ENCODE measurements at regions not wholly inside any gene's neighbourhood (a gene's known extent, or its start where the extent isn't known, plus 50 kb on each side); places are given as distances from the start of the nearest gene placed in this dataset.
A peak's percentile ranks its signal among the peaks of the same experiment; 100 is the strongest.

DNA sequence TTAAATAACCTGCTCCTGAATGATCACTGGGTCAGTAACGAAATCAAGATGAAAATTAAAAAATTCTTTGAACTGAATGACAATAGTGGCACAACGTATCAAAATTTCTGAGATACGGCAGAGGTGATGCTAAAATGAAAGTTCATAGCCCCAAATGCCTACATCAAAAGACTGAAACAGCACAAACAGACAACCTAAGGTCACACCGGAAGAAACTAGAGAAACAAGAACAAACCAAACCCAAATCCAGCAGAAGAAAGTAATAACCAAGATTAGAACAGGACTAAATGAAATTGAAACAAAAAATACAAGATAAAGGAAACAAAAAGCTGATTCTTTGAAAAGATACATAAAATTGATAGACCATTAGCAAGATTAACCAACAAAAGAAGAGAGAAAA, 324.1 kb downstream of the RBM26 start:
- DNase-seq, result no peak

DNA sequence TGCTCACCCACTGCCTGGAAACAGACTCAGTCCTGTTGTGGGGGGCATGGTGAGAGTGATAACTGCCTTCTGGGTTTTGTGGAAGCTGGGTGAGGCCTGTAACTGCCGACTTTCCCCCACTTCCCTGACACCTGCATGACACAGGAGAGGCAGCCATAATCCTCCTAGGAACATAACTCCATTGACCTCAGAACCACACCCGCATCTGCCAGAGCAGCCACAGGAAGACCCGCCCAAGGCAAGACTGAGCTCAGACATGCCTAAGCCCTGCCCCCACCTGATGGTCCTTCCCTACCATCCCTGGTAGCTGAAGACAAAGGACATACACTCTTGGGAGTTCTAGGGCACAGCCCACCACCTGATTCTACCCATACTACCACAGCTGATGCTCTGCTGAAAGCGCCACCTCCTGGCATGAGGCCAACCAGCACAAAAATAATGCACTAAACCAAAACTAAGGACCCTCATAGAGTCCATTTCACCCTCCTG, 326.7 kb downstream of the RBM26 start:
- DNase-seq, result no peak

DNA sequence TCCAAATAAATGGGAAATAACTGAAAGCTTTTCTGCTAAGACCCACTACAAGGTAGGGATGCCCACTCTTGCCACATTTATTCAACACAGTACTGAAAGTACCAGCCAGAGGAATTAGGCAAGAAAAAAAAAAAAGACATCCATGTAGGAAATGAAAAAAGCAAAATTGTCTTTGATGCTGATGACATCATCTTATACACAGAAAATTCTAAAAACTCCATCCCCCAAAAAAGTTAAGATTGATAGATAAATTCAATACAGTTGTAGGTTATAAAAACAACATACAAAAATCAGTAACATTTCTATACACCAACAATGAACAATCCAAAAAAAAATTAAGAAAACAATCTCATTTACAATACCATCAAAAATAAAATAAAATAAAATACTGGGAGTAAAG, 330.4 kb downstream of the RBM26 start:
- no peak for DNase-seq

DNA sequence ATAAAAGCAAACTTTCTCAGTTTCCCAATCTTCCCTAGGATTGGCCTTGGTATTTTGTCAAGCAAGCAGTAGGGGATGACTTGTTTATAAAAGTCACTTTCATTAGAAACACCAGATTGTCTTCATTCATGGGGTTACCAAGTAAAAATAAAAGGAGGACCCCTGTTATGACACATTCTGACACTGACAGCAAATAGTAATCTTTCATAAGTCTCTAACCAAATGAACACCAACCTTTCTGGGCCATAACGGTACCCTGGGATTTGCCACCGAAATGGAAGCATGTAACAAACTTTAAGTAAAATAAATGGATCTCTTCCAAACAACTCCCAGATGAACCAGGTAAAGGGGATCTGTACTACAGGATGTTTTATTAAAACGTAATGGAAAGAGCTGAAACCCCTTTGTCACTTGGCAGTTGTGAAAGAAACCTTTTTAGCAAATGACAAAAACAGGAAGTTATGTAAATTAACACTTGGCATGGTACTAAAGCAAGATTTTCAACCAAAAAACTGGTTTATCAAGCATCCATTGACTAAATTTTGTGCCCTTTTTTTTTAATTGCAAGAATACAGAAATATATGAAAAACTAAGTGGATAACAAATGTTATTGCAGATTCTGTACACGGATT, 335.6 kb downstream of the RBM26 start:
- DNase-seq, result peak; percentile 65

DNA sequence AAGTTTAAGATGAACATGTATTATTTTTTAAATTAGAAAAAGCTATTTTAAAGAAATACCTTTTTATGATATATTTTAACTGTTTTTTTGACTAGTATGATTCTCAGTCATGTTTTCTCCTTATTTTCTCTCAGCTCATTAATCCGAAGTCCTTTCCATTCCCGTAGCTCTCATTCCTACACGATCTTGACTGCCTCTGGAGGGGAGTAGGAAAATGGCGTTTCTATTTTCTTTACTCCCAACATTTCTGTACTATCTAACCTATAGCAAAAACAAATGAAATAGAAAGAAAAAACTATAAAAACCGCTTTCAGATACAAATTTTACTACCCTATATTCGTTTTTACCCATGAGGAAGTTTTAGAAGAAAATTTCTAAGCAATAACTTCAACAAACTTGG, 343.8 kb downstream of the RBM26 start:
- DNase-seq, result no peak

DNA sequence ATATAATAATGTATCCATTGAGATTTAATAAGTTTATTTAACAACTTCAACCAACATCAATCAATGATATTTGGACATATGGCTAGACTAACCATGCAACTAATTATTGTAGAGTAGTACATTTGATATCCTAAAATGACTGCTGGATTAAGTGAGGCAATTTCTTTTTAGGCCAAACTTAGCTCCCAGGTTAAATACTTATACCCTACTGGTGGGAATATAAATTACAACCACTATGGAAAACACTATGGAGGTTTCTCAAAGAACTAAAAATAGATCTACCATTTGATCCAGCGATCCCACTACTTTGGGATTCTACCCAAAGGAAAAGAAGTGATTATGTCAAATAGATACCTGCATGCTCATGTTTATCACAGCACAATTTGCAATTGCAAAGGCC, 345.8 kb downstream of the RBM26 start:
- DNase-seq, result no peak

DNA sequence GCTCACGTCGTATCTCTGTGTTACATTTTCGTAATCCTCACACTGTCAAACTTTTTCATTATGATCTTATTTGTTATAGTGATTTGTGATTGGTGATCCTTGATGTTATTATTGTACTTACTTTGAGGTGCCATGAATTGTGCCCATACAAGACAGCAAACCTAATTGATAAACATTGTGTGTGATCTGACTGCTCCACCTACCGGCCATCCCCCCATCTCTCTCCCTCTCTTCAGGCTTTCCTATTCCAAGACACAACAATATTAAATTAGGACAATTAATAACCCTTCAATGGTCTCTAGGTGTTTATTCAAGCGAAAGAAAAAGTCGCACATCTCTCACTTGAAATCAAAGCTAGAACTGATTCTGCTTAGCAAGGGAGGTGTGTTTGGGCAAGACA, 349.3 kb downstream of the RBM26 start:
- DNase-seq, result no peak

DNA sequence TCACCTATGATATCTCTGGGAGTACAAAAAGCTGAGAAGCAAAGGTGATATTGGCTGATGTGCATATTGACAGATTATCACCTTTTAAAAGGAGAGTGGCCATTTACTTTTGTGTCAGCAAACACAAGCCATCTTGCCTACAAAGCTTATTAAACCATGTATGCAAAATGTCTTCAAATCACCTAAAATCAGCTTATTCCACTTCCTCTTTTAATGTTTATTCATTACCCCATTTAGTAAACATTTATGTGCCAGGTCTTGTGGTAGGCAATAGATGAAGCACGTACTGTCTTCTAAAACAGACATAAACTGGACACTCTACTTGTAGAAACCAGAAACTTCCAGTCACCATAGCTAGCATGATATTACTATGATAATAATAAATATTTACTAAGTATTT, 354.6 kb downstream of the RBM26 start:
- no peak for DNase-seq

DNA sequence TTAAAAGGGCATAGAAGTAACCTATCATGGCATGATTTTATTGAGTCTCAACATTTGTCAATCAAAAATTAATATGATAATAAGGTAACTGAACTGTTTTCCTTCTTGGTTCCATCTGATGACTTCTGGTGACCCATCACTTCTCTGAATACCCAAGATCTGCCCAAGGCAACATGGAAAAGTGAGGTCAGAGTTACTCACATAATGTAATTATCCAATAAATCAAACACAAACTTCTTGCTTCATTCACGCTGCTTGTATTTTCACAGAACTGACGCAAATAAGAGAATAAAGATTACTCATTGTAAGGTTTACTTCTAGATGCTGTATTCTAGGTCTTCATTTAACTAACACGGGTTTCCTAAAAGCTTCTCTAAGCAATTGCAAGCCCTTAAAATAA, 361.6 kb downstream of the RBM26 start:
- DNase-seq, result no peak

DNA sequence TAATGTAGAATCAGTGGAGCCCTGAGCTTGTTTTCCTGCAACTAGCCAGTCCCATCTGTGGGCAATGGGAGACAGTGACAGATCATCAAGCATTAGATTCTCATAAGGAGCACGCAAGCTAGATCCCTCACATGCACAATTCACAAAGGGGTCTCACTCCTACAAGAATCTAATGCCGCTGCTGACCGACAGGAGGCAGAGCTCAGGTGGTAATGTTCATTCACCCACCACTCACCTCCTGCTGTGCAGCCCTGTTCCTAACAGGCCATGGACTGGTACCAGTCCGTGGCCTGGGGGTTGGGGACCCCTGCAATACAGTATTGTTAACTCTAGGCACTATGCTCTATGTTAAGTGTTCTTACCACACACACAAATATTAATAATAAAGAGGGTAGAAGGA, 362.8 kb downstream of the RBM26 start:
- DNase-seq, result no peak

DNA sequence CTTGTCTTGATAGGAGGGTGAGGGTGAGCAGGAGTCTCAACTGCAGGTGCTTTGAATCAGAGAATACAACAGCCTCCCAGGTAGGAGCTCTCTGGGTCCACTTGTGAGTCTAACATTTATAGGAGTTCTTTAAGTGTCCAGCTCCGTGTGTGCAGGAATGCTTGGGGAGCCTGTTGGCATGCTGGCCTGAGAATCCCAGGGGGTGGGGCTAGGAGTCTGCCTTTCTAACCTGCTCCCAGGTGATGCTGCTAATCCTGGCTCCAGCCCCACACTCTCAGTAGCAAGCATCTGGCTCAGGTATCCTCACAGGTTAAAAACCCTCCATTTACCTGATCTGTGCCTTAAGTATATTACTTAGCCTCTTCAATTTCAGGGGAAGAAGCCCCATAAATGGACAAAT, 368.9 kb downstream of the RBM26 start:
- DNase-seq, result no peak

DNA sequence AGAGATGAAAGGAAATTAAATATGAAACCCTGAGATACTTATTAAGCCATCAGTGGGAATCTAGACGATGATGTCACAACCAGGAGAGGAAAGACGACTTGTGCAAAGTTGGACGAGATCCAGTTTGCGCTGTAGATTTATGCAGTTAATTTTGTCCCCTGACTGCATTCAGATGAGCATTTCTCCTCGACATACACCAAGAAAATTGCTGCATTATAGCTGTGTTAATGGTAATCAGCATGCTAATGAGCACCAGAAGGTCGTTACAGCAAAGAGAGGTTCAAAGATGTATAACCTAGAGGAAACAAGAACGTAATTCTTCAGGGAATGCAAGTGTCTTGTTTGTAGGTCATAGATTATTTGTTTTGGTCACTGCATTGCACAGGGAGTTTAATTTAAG, 371.7 kb downstream of the RBM26 start:
- no peak for DNase-seq

DNA sequence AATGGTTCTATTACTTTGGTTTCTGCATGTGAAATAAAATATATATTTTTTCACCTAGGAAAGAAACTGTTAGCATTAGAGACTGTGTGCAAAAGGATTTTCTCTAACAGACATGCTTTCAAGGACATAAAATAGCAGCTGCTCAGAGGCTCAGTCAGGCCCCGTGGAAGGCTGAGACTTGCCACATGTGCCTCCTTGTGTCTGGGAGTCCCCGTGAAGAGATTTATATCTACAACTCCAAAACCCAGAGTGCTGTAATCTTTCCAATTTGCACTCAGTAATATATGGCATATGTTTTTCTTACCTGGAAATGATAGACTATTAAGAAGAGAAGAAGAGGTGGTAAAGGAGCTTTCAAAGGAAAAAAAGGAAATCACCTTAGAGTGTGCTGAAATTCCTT, 371.6 kb upstream of the OBI1 start:
- DNase-seq, result no peak

DNA sequence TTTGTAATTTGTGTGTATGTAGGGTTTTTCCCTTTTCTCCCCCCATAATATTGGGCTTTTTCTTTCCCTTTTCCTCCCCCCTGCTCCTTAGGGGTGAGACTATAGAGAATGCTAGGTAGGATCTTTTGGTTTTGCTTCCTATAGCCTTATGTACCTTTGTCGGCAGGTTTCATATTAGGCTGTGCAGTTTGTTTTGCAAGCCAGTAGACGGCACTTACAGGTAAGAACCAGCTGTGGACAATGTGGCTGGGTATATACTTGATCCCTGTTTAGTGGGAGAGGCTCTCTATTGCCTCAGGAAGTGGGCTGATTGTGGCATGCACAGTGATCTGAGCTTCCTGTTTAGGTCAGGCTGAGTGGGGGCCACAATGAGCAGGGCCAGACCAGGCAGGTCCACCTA, 359.2 kb upstream of the OBI1 start:
- DNase-seq, result no peak

DNA sequence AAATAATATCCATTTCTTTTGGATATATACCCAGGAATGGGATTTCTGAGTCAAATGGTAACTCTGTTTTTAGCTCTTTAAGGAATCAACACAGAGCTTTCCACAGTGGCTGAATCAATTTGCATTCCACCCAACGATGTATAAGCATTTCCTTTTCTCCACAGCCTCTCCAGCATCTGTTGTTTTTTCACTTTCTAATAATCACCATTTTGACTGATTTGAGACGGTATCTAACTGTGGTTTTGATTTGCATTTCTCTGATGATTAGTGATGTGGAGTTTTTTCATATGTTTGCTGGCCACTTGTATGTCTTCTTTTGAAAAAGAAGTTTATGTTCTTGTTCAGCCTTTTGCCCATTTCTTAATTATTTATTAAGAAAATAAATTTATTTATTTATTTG, 352.2 kb upstream of the OBI1 start:
- no peak for DNase-seq

DNA sequence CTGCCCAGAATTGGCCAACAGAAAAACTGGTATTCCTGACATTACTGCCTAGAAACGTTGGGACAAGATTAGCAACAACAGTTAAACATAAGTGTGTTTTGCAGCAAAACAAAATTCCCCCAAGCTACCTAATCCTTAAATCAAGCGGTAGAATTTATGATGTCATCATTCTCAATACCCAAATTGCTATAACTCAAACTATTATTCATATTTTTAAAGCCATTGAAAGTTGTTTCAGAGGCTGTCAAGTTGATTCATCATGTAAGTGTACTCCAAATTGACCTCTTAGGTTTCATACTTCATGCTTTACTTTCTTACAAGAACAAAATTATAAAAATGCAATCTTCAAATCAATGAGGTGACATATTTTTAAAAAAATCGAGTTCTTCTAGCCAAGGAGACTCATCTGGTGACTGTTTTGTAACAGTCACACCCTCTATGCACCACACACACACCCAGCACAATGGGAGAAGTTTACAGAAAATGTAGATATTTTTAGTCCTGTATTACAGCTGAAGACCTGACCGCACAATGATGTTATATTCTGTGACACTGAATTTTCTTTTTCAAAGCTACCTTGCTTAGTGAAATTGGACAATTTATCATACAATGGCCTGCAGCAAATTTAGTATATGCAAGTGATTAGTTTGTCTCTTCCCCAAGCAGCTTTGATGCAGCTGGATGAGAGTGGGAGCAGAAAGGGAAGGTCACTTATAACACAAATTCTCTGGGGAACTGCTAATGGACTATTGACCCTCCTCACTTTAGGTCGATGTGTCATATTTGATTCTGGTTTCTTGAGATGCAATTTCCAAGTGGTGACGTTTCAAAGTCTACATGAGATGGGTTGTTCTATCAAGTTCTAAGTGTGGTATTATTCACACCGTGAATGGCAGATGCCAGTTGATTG, 345.3 kb upstream of the OBI1 start:
- DNase-seq, result no peak

DNA sequence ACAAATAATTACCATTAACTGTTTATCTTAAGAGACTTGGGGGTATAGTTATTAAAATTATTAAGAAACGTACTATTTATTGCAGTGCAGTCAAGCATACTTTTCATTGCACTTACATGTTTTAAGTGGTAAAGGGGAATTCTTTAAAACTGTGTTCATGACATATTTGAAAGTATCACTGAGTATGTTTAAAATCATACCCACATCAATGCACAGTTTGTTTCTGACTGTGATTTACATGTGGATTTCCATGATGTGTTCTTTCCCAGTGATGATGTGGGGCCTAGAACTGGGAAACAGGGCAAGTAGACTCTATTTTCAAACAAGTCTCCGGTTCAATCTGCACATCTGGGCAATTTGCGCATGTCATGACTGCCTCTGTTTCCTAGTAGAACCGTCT, 340.5 kb upstream of the OBI1 start:
- no peak for DNase-seq

DNA sequence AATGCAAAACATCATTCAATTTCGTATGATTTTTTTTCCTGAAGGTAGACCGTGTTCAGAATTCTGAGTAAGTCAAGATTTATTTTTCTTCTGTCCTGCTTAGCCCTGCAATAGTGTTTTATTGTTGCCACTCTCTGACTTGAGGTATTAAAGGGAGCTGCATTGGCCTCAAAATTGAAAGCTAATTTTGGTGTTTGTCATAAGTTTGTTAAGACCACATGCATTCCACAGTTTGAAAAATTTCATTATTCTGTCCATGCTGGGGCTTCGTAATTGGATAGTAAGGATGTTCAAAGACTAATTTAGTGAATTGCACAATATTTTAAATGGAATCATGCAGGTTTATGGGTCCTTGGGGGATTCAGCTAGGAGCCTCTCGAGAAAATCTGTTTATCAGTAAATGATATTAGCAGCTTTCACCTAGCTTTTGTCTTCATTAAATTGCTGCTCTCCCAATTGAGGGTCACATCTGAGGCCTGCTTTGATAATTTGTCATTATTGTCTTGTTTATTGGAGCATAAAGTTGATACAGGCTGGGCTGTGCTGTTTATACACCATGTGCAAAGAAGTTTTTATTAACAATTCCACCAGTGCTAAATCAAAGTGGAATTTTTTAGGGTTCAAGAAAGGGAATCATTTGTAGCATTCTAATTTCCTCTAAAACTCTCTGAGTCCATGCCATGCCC, 339.8 kb upstream of the OBI1 start:
- DNase-seq, result no peak

DNA sequence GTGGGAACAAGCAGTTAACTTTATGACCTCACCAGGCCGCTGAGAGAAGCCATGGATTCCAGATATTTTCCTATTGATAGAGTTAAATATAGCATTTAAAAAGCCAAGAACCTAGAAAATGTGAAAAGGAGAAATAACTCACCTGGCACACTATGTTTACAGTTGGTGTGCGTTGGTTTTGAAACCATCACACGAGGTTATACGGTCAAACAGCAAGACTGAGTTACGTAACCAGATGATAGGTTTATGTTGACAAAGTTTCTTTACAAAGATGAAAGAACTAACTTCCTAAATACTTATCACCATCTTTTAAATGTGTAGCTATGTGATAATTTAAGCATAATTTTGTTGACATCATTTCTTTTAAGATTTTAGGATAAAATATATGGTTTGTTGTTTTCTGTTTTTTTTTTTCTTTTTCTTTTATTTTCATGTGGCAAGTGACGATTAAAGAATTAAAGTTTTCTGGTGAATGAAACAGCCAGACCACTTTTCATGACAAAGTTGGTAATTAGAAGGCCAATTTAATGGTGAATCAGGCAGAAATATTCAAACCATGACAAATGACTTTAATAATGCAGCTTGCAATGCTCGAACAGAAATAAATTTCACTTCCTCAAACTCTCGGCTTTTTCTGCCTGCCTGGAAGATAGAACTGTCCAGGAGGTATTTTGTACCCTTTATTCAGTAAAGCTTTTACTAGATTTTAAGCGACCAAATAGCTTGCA, 339.1 kb upstream of the OBI1 start:
- peak; percentile 68 for DNase-seq

DNA sequence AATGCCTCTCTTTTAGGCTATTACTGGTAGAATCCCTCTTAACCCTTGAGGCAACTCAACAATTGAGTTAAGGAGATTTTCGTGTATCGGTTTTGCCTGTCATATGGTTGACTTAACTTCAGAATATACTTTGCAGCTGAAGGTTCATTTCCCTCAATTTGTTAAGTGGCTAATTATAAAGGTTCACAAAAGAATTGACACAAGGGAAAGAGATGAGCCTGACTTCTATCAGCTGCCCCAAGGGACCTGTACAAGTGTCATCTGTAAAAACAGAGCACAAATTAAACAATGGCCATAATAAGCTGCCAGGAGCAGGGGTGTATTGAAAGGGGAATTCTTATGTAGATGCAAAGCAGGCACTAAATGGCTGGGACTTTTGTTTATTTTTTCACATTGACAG, 334.8 kb upstream of the OBI1 start:
- no peak for DNase-seq

DNA sequence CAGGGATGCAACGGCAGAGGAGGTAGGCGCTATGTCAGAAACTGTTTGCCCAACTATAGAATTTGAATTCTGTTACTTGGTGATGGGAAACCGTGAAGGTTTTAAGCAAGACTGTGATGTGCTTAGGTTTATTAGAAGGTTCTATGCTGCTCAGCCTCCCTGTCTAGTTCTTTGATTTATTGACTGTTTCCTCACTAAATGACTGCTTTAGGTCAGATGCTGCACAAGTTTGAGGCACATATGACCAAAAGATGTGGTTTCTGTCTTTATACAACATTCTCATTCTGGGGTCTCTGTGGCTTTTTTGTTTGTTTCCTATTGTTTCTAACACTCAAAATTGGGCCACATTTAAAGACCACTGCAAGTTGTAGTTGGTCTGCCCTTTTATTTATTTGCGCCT, 323.0 kb upstream of the OBI1 start:
- no peak for DNase-seq

DNA sequence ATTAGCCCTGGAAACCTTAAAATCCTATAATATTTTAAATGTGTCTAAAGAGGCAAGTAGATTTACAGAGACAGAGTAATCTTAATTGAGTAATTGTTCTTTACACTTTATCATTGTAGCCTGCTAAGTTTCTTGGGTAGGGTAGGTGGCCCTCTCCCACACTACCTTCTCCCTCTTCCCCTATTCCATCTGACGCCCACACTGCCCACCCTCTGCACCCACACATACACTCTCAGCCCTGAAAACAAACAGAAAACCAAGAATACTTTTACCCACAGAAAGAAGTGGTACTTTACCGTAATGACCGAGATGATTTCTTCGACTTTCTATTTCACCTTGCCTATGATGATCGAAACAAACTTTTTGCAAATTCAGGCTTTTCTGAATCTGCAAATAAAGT, 320.4 kb upstream of the OBI1 start:
- no peak for DNase-seq

DNA sequence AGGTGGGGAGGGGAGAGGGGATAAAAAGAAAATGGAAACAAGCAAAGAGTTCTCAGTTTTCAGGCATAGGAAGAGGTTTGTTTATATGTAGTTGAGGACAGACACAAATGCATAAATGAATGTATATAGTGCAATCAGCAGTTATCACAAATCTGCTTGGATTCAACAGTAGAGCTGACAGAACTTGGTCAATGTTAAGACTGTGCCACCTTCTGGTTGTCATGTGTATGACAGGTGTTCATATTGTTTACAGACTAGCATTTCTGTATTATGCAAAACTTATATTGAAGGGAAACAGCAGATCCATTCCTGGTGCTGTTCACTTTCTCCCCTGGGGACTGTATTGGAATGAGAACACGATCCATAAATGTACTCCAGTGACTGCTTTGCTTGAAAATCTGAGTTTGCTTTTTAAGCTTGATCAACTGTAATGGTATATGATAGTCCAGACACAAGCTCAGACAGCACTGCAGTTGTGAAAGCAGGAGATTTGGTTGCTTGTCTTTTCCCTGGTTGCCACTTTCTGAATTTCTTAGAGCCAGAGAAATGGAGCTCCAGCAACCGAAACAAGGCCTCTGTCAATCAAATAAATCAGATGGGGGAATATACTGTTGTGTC, 319.5 kb upstream of the OBI1 start:
- peak; percentile 72 for DNase-seq

Measured in MV-4-11 (cell line).